Stimulated activated CD4-positive, alpha-beta T cell treated with anti-CD3 and anti-CD28 coated beads, Interleukin-1b, Interleukin-23, amount 100 ng/mL, for 48 hours (primary cell): ENCODE measurements at regions not wholly inside any gene's neighbourhood (a gene's known extent, or its start where the extent isn't known, plus 50 kb on each side); places are given as distances from the start of the nearest gene placed in this dataset.
"Not testable (repeated sequence)": the region's sequence is repeated elsewhere in the genome, so short reads cannot be mapped to it uniquely, and the experiment has no call there.

Experiments
- DNase-seq: peaks from one replicate; pipeline ENCODE4 v3.0.0-alpha.2; 2020

DNA sequence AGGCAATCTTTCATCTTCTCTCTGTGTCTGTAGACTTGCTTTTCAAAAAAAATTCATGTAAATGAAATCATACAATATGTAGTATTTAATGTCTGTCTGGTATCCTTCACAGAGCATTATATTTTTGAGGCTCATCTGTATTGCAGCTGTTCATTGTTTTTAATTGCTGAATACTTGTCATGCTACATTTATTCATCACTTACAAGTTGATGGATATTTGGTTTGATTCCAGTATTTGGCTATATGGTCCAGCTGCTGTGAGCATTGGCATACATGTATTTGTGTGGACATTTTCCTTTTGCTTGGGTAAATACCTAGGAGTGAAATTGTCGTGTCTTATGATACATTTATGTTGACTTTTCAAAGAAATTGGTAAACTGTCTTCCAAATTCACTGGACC, 441.4 kb downstream of the DCDC2C start:
- DNase-seq, result no peak

DNA sequence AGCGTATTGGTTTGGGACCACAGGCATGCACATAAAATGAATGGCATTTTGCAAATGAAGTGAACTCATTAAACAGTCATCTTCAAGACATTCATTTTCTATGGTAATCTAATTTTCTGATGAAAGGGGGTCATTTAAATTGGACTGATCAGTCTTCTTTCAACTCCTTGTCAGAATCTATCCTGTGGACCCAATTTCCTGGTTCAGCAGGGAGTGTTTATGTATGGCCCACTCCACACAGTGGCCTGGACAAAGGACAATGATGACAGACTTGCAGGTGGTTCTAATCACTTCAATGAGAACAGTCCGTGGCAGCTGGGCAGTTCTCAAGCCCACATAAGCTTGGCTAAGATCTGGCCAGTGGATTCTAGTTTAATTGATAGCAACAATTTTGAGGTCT, 448.1 kb downstream of the DCDC2C start:
- DNase-seq, result no peak

- DNase-seq, result no peak
Observed at GRCh38 chr2:4152051-4152450, 448.7 kb downstream of the DCDC2C start.

- DNase-seq, result no peak
Observed at GRCh38 chr2:4168834-4169233, 465.5 kb downstream of the DCDC2C start.

DNA sequence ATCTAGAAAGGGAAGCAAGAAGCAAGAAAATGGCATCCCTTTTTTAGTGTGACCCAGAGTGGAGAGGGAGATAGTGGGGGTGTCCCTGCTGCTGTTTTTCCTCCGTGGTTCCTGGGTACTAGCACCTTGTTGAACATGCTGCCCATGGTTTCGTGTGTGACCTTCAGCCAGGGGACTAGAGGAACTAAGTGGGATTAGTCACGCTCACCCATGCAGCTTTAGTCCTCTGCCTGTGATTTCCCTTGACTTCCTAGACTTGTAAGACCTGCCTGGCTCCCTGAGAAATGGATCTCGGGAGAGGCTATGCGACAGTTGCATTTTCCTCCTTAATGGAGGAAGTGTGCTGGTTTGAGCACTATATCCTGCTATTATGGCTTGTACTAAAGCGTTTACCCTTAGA, 471.4 kb downstream of the DCDC2C start:
- no peak for DNase-seq

DNA sequence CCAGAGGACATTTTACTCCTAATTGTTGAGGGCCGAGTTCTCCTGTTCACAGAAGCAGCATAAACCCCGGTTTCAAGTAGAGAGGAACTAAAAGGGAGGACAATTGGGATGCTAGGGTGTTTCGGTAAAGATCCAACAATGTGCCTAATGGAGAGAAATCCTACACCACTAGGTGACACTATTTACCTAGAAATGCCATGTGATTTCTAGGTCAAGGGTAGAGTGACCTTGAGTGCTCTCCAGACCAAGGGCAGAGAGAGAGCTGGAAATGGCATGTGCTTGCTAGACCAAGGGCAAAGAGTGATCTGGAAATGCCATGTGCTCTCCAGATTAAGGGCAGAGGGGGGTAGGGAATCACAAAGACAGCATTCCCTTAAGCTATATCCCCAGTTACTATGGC, 472.0 kb downstream of the DCDC2C start:
- DNase-seq, result no peak

- DNase-seq, result no peak
Observed at GRCh38 chr2:4180631-4181030, 477.3 kb downstream of the DCDC2C start.

DNA sequence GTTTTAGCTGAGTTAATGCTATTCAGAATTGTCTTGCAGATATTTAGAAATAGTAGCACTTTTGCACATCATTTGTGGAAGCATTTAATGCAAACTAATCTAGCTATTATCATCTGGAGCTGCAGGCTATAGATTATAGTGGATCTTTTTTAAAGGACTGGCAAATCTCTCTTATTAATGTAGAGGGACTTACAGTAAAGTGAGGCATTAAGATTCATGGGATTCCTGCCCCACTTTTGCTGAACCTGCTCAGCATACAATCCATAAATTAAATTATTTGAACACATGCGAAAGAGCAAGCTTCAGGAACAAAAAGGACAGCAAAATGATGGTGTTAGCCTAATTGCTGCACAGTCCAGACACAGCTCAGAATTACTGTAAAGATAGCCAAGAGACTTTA, 477.7 kb downstream of the DCDC2C start:
- DNase-seq, result no peak

DNA sequence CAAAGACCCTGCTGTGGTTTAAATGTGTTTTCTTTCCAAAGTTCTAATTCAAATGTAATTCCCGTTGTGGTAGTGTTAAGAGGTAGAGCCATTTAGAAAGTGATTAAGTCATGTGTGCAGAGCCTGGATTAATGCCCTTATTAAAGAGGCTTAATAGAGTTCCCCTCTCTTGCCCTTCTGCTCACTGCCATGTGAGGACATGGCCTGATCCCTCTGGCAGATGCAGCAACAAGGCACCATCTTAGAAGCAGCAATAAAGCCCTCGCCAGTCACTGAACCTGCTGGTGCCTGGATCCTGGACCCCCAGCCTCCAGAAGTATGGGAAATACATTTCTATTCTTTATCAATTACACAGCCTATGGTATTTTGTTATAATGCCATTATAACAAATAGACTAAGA, 485.2 kb downstream of the DCDC2C start:
- DNase-seq, result no peak

- no peak for DNase-seq
Observed at GRCh38 chr2:4190548-4190947, 487.2 kb downstream of the DCDC2C start.

- no peak for DNase-seq
Observed at GRCh38 chr2:4192119-4192518, 488.7 kb downstream of the DCDC2C start.

DNA sequence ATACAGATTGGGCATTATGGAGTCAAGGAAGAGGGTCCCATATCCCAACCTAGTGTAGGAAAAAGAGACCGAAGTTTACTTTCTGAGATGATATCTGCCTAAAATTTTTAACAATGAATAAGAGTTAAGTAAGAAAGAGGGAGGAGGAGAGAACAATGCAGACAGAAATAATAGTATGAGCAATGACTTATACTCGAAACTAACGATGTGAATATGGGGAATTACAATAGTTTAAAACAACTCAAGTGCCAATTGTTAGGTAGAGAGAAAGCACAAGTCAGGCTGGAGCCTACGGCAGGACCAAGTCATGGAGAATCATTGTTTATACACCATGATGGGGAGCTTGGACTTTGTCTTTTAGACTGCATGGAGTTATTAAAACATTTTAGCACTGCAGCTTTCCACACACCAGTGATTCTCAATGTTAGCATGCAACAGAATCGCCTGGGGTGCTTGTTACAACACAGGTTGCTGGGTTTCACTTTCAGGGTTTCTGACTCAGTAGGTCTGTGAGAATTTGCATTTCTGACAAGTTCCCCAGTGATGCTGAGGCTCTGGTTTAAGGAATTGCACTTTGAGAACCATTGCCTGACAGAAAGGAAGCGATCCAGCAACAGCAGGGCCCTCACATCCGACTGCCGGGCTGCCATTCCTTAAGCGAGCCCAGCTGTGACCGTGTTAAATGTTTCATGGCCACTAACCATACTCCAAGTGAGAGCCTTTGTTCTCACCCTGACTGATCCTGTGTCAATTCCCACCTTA, 511.2 kb downstream of the DCDC2C start:
- DNase-seq, result no peak

- DNase-seq, result no peak
Observed at GRCh38 chr2:4217737-4218136, 514.4 kb downstream of the DCDC2C start.

DNA sequence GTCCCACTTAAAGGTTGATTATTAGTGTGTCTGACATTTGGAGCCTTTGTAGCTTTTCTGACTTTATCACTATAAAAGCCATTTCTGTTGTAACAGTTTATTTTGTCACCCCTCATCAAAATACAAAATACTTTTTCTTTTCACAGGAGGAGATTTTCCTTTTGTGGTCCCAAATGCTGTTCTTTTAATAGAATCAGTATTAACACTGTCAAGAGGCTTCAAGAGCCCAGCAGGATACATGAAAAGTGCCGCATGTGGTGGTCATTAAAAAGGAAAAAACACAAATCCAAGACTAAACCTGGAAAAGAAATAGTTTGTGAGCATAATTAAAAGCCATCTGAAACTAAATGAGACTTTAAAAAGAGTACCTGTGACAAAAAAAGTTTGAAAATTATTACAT, 515.7 kb downstream of the DCDC2C start:
- no peak for DNase-seq

GRCh38 chr2:4219571-4219970, 516.2 kb downstream of the DCDC2C start:
- DNase-seq, result no peak

DNA sequence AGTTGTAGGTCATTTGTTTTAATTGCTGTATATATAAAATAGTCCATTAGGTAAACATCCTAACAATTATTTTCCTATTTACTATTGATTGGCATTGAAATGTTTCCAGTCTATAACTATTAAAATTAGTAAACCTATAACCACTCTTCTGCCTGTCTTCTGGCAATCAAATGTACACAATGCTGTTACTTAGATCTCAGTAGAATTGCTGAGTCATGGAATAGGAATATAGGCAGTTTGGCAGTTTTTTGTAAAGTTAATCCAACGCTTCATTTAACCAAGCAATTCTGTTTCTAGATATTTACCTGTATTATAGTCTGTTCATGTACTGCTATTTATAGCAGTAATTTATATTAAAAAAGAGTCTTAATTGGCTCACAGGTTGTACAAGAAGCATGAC, 518.1 kb downstream of the DCDC2C start:
- no peak for DNase-seq

DNA sequence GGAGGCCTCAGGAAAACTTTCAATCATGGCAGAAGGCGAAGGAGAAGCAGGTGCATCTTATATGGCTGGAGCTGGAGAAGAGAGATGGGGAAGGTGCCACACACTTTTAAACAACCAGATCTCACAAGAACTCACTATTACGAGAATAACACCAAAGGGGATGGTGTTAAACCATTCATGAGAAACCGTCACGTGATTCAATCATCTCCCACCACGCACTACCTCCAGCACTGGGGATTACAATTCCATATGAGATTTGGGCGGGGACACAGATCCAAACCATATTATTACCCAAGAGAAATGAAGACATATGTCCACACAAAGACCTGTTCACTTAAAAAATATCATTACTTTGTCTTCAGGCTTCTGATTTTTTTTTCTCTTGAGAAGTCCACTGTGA, 518.5 kb downstream of the DCDC2C start:
- DNase-seq, result no peak

GRCh38 chr2:4244422-4244821, 541.0 kb downstream of the DCDC2C start:
- not testable (repeated sequence) for DNase-seq

- no peak for DNase-seq
Observed at GRCh38 chr2:4246364-4247131, 543.2 kb downstream of the DCDC2C start.

DNA sequence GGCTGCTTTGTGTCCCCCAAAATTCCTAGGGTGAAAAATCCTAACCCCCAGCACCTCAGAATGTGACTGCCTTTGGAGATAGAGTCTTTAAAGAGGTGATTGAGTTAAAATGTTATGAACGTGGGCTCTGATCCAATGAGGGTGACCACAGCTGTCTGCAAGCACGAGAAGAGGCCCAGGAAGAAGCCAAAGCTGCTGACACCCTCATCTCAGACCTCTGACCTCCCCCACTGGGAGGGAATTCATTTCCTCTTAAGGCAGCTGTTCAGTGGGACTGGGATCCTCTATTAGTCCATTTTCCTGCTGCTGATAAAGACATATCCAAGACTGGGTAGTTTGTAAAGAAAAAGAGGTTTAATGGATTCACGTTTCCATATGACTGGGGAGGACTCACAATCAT, 544.4 kb downstream of the DCDC2C start:
- no peak for DNase-seq

- DNase-seq, result no peak
Observed at GRCh38 chr2:4255491-4255890, 552.1 kb downstream of the DCDC2C start.

DNA sequence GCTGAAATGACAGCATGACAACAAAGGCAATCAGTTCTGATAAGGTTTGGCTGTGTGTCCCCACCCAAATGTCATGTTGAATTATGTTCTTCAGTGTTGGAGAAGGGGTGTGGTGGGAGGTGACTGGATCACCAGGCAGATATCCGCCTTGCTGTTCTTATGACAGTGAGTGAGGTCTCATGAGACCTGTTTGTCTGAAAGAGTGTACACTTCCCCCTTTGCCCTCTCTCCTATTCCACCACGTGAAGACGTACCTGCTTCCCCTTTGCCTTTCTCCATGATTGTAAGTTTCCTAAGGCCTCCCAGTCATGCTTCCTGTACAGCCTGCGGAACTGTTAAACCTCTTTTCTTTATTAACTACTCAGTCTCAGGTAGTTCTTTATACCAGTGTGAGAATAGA, 553.0 kb downstream of the DCDC2C start:
- DNase-seq, result no peak

DNA sequence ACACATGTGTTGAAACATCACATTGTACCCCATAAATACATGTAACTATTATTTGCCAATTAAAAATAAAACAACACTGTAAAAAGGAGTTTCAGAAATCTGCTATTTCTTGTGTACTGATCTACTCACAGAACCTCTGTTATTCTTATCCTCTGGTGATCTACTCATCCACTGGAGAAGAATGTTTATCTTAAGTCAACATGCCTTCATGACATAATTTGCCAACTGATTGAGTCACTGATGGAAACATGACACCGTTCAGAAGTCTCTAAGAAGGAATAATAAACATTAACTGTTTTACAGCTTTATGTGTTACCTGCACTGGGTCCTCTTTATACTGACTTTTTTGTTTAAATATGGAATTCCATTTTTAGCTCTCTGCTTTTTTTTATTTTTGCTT, 555.2 kb downstream of the DCDC2C start:
- no peak for DNase-seq

DNA sequence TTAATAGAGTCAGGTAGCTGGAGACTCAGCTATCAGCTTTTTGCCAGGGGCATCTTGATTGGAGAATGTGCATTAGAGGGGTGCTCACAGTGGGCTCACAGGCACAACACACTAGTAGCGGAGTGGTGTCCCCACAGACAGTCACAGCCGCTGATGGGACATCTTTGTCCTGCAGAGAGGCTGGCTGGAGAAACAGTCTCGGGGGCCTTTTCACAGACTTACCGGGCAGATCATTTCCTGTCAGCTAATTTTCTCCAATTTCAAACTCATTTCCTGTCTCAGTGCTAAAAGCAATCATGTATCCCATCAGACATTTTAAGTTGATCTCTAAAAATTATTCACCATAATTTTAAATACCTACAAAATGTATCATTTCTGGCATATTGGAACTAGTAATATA, 562.6 kb downstream of the DCDC2C start:
- no peak for DNase-seq

GRCh38 chr2:4269885-4270284, 566.5 kb downstream of the DCDC2C start:
- DNase-seq, result no peak
